H9 (cell line): ENCODE measurements at regions not wholly inside any gene's neighbourhood (a gene's known extent, or its start where the extent isn't known, plus 50 kb on each side); places are given as distances from the start of the nearest gene placed in this dataset.

Experiments
- DNase-seq: peaks from one replicate; pipeline ENCODE4 v3.0.0-alpha.2; 2017
- H2AFZ ChIP-seq: one replicate; pipeline ENCODE4 v1.6.1; 2013; ENCODE audit warnings: mild to moderate bottlenecking, low read length, control low read depth, moderate library complexity
- H2AK5ac ChIP-seq: 2 replicates; pipeline ENCODE4 v1.6.1; 2013; ENCODE audit warnings: low read length, control low read depth, mixed read lengths; ENCODE audit not compliant: insufficient read length
- H2BK120ac ChIP-seq: one replicate; pipeline ENCODE4 v1.6.1; 2013; ENCODE audit warnings: low read depth, mild to moderate bottlenecking, low read length, control low read depth, inconsistent platforms; ENCODE audit not compliant: poor library complexity, severe bottlenecking
- H2BK12ac ChIP-seq: 2 replicates; pipeline ENCODE4 v1.6.1; 2013; ENCODE audit warnings: low read length, control low read depth, mixed read lengths, low read depth; ENCODE audit not compliant: insufficient read length
- H2BK15ac ChIP-seq: 2 replicates; pipeline ENCODE4 v1.6.1; 2013; ENCODE audit warnings: low read depth, low read length, control low read depth
- H2BK20ac ChIP-seq: one replicate; pipeline ENCODE4 v1.6.1; 2013; ENCODE audit warnings: low read depth, mild to moderate bottlenecking, low read length, control low read depth, inconsistent platforms; ENCODE audit not compliant: poor library complexity, severe bottlenecking
- H2BK5ac ChIP-seq: 2 replicates; pipeline ENCODE4 v1.6.1; 2013; ENCODE audit warnings: low read length, control low read depth, mixed read lengths; ENCODE audit not compliant: insufficient read length
- H3K14ac ChIP-seq: 2 replicates; pipeline ENCODE4 v1.6.1; 2013; ENCODE audit warnings: low read length, control low read depth; ENCODE audit not compliant: insufficient read depth
- H3K18ac ChIP-seq: 2 replicates; pipeline ENCODE4 v1.6.1; 2013; ENCODE audit warnings: low read depth, mild to moderate bottlenecking, mixed read lengths, low read length, control low read depth; ENCODE audit not compliant: insufficient read length
- H3K23ac ChIP-seq: 2 replicates; pipeline ENCODE4 v1.6.1; 2013; ENCODE audit warnings: low read length, control low read depth, mixed read lengths, low read depth; ENCODE audit not compliant: insufficient read length
- H3K23me2 ChIP-seq: 2 replicates; pipeline ENCODE4 v1.6.1; 2013; ENCODE audit warnings: low read depth, mild to moderate bottlenecking, mixed read lengths, low read length, control low read depth; ENCODE audit not compliant: insufficient read length, poor library complexity, severe bottlenecking
- H3K27ac ChIP-seq: 2 replicates; pipeline ENCODE4 v1.5.1; 2013; ENCODE audit warnings: low read length, control low read depth, mixed read lengths, low read depth; ENCODE audit not compliant: insufficient read length
- H3K27me3 ChIP-seq: 2 replicates; pipeline ENCODE4 v1.6.1; 2013; ENCODE audit warnings: low read length, control low read depth, inconsistent platforms; ENCODE audit not compliant: insufficient read depth
- H3K4ac ChIP-seq: 2 replicates; pipeline ENCODE4 v1.6.1; 2013; ENCODE audit warnings: low read depth, mild to moderate bottlenecking, control low read depth, inconsistent platforms, low read length, moderate library complexity
- H3K4me1 ChIP-seq: 2 replicates; pipeline ENCODE4 v1.6.1; 2013; ENCODE audit warnings: low read length, control low read depth, inconsistent platforms; ENCODE audit not compliant: insufficient read depth
- H3K4me2 ChIP-seq: 2 replicates; pipeline ENCODE4 v1.6.1; 2013; ENCODE audit warnings: low read length, control low read depth, mixed read lengths; ENCODE audit not compliant: insufficient read length, insufficient read depth
- H3K56ac ChIP-seq: 2 replicates; pipeline ENCODE4 v1.6.1; 2013; ENCODE audit warnings: low read depth, mild to moderate bottlenecking, mixed read lengths, low read length, control low read depth; ENCODE audit not compliant: insufficient read length
- H3K79me1 ChIP-seq: 2 replicates; pipeline ENCODE4 v1.6.1; 2013; ENCODE audit warnings: low read depth, mild to moderate bottlenecking, moderate library complexity, low read length, control low read depth, inconsistent platforms; ENCODE audit not compliant: insufficient read depth, poor library complexity, severe bottlenecking
- H3K79me2 ChIP-seq: 2 replicates; pipeline ENCODE4 v1.6.1; 2013; ENCODE audit warnings: low read length, control low read depth, inconsistent platforms; ENCODE audit not compliant: insufficient read depth
- H3K9ac ChIP-seq: 2 replicates; pipeline ENCODE4 v1.6.1; 2013; ENCODE audit warnings: low read length, control low read depth, mixed read lengths; ENCODE audit not compliant: insufficient read length; ENCODE audit errors: extremely low read depth
- H3K9me3 ChIP-seq: one replicate; pipeline ENCODE4 v1.6.1; 2013; ENCODE audit warnings: low read depth, low read length, inconsistent platforms; ENCODE audit not compliant: control insufficient read depth
- H3T11ph ChIP-seq: one replicate; pipeline ENCODE4 v1.6.1; 2013; ENCODE audit warnings: mild to moderate bottlenecking, low read length, control low read depth, inconsistent platforms
- H4K20me1 ChIP-seq: one replicate; pipeline ENCODE4 v1.6.1; 2013; ENCODE audit not compliant: control insufficient read depth, insufficient read length, insufficient read depth
- H4K5ac ChIP-seq: 2 replicates; pipeline ENCODE4 v1.6.1; 2013; ENCODE audit warnings: low read depth, mild to moderate bottlenecking, mixed read lengths, low read length, control low read depth; ENCODE audit not compliant: insufficient read length
- H4K8ac ChIP-seq: replicated peaks from 2 replicates; pipeline ENCODE4 v1.6.1; 2013; ENCODE audit warnings: low read length, control low read depth, mixed read lengths, low read depth; ENCODE audit not compliant: insufficient read length
- H4K91ac ChIP-seq: 2 replicates; pipeline ENCODE4 v1.6.1; 2013; ENCODE audit warnings: low read depth, mild to moderate bottlenecking, moderate library complexity, mixed read lengths, low read length, control low read depth; ENCODE audit not compliant: insufficient read length
- H3K27ac Mint-ChIP-seq, 3 experiments: 2 replicates in 2 of 3; 3 replicates in 1 of 3; pipeline ENCODE4 v1.8.0; 2020 to 2021; ENCODE audit warnings: mixed read lengths in 3 of 3, mild to moderate bottlenecking in 1 of 3, moderate library complexity in 1 of 3
- H3K27me3 Mint-ChIP-seq: 2 replicates; pipeline ENCODE4 v1.8.0; 2021; ENCODE audit warnings: low read depth, mild to moderate bottlenecking, moderate library complexity, mixed read lengths
- H3K36me3 Mint-ChIP-seq, 3 experiments: 2 replicates in 2 of 3; 3 replicates in 1 of 3; pipeline ENCODE4 v1.8.0; 2020 to 2021; ENCODE audit warnings: low read depth in 3 of 3, mixed read lengths in 3 of 3; ENCODE audit not compliant: insufficient read depth in 1 of 3
- H3K4me1 Mint-ChIP-seq, 2 experiments: 2 replicates each; pipeline ENCODE4 v1.8.0; 2020; ENCODE audit warnings: mixed read lengths in 2 of 2
- H3K4me3 Mint-ChIP-seq, 2 experiments: 2 replicates in 1 of 2; 3 replicates in 1 of 2; pipeline ENCODE4 v1.8.0; 2020 to 2021; ENCODE audit warnings: mild to moderate bottlenecking in 2 of 2, mixed read lengths in 2 of 2, moderate library complexity in 1 of 2
- H3K9me3 Mint-ChIP-seq, 2 experiments: 2 replicates in 1 of 2; 3 replicates in 1 of 2; pipeline ENCODE4 v1.8.0; 2020; ENCODE audit warnings: mild to moderate bottlenecking in 2 of 2, mixed read lengths in 2 of 2, moderate library complexity in 1 of 2
- CTCF ChIP-seq: fragments of 200-600 bp; sonication (generic); conservative IDR thresholded peaks from 3 replicates; pipeline ENCODE4 v1.8.0; 2021; ENCODE audit warnings: antibody characterized with exemption, mild to moderate bottlenecking
- WGBS: extraction: QIAGEN DNeasy Blood & Tissue Kit; methylation state at CpG from one replicate; pipeline ENCODE4 v1.1.7; 2013; ENCODE audit warnings: missing lambda C conversion rate, low lambda C conversion rate, mixed read lengths; ENCODE audit not compliant: insufficient read length; ENCODE audit errors: extremely low coverage; 5-methylcytosine and 5-hydroxymethylcytosine counted together

- Histone ChIP-seq H3K4me2 (no peak overlapping the region), H3K79me2 (no peaks in the 10 kb centered on the region), H3K4ac (no peak overlapping the region), H3K14ac (no peak overlapping the region), H3K9me3 (no peaks in the 10 kb centered on the region), H4K8ac (no peak overlapping the region), H3K23ac (no peak overlapping the region), H3K4me1 (no peaks in the 10 kb centered on the region; the same call in 1 of the 2 replicates), H2BK20ac (no peak overlapping the region), H4K20me1 (no peaks in the 10 kb centered on the region), H2BK12ac (no peak overlapping the region), H4K91ac (no peak overlapping the region), H3T11ph (no peak overlapping the region), H3K9ac (no peak overlapping the region), H2BK5ac (no peak overlapping the region), H2BK120ac (no peak overlapping the region), H3K27ac (no peak overlapping the region), H4K5ac (no peak overlapping the region), H3K27me3 (no peaks in the 10 kb centered on the region), H2AK5ac (no peak overlapping the region), H3K23me2 (no peaks in the 10 kb centered on the region), H2BK15ac (no peak overlapping the region), H3K18ac (no peak overlapping the region), H3K56ac (no peak overlapping the region), H2AFZ (no peak overlapping the region), H3K79me1 (no peaks in the 10 kb centered on the region)
- DNase-seq: no peak
- no CpG with 5 or more reads among the region's 2 CpGs for WGBS
- H3K27ac Mint-ChIP-seq: no peak overlapping the region
- H3K4me1 Mint-ChIP-seq: peaks cover 7 to 11% of the 10 kb centered on the region in 2 experiments; a peak in 3 of 4 replicates
- TF ChIP-seq CTCF: no peak
- H3K9me3 Mint-ChIP-seq: no peaks in the 10 kb centered on the region
- H3K4me3 Mint-ChIP-seq: no peak overlapping the region
- no peaks in the 10 kb centered on the region for H3K27me3 Mint-ChIP-seq
- H3K36me3 Mint-ChIP-seq: no peaks in the 10 kb centered on the region
Observed at GRCh38 chr4:15362541-15362940, 65.3 kb upstream of the C1QTNF7 start.
